GM13977 (cell line): ENCODE measurements at regions not wholly inside any gene's neighbourhood (a gene's known extent, or its start where the extent isn't known, plus 50 kb on each side); places are given as distances from the start of the nearest gene placed in this dataset.

Source experiments
- DNase-seq: peaks from one replicate; pipeline ENCODE4 v3.0.0; 2012; ENCODE audit warnings: low spot score
- in situ Hi-C: fragments of 300-500 bp; cut with MboI; formaldehyde crosslinking; loops from one replicate; pipeline ENCODE4 v1.12.0; 2022; ENCODE audit warnings: low sequenced_read_pairs, low pct_unique_long_range_greater_than_20kb, mixed read lengths, inconsistent platforms; ENCODE audit not compliant: unreplicated experiment
- TF ChIP-seq, protein P1 (sequence below): IDR thresholded peaks from 2 replicates; pipeline ENCODE4 v1.5.1; 2012; ENCODE audit warnings: mild to moderate bottlenecking, control low read depth; ENCODE audit not compliant: insufficient read depth; ENCODE audit errors: extremely low read depth, missing control alignments

DNA sequence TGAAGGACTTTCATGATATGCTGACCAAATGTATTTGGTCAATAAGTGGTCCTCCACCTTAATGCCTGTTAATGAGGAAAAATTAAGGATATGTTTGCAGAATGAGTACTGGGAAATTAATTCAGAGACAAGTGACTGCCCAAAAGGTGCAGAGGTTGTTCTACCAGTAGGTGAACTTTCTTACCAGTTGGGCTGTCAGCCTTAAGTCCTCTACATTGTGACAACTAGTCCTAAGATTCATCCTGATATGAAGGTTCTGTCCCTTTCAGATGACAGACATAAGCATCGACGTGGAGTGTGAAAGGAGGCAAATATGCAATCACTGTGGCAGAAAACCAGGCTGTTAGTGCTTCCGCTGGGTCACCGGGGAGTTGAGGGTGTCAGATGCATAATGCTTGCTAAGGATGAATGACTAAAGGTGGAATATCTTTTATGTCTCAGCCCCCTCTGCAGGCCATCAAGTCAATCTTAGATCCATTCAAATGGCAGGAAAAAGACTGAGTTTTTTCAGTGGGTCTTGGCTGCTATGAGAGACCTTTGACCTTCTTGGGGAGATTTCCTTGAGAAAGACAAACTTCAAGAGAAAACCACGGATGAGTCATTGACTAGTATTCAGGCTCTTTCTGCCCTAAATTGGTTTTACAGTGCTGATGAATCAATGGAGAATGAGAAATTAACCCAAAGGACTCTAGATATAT, 226.0 kb downstream of the TPBG start:
- DNase-seq = peak; percentile 13
- in situ Hi-C loops = no loop called here

DNA sequence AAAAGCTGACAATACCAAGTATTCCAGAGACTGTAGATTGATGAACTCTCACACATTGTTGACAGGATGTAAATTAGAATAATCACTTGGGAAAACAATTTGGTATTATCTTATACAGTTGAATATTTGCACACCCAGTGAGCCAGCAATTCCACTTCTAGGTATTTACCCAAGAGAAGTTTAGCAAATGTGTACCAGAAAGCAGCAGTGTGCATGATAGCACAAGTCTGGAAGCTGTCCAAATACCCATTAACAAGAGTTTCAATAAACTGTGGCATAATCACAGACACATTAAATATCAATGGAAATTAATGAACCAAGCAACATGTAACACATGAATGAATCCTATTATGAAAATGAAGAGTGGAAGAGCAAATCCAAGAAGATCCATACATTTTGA, 233.6 kb downstream of the TPBG start:
- in situ Hi-C loops = no loop called here
- no peak for DNase-seq
- TF ChIP-seq, protein P1, sequence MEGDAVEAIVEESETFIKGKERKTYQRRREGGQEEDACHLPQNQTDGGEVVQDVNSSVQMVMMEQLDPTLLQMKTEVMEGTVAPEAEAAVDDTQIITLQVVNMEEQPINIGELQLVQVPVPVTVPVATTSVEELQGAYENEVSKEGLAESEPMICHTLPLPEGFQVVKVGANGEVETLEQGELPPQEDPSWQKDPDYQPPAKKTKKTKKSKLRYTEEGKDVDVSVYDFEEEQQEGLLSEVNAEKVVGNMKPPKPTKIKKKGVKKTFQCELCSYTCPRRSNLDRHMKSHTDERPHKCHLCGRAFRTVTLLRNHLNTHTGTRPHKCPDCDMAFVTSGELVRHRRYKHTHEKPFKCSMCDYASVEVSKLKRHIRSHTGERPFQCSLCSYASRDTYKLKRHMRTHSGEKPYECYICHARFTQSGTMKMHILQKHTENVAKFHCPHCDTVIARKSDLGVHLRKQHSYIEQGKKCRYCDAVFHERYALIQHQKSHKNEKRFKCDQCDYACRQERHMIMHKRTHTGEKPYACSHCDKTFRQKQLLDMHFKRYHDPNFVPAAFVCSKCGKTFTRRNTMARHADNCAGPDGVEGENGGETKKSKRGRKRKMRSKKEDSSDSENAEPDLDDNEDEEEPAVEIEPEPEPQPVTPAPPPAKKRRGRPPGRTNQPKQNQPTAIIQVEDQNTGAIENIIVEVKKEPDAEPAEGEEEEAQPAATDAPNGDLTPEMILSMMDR = no peak

More for the DNA sequence above, 226.0 kb downstream of the TPBG start:
- TF ChIP-seq, protein P1 = peak; percentile 3

DNA sequence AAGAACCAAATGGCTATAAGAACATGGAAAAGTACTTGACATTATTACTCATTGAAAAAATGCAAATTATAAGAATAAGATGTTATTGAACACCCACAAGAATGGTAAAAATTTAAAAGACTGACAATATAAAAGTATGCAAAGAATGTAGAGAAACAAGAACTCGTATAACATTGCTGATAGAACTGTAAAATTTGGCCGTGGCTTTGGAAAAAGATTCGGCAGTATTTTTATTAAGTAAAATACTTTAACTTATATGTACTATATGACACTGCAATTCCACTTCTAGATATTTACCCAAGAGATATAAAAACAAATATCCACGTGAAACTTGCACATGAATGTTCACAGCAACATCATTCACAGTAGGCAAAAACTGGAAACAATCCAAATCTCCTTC, 239.2 kb downstream of the TPBG start:
- in situ Hi-C loops = no loop called here
- DNase-seq = no peak
- TF ChIP-seq, protein P1 = no peak

DNA sequence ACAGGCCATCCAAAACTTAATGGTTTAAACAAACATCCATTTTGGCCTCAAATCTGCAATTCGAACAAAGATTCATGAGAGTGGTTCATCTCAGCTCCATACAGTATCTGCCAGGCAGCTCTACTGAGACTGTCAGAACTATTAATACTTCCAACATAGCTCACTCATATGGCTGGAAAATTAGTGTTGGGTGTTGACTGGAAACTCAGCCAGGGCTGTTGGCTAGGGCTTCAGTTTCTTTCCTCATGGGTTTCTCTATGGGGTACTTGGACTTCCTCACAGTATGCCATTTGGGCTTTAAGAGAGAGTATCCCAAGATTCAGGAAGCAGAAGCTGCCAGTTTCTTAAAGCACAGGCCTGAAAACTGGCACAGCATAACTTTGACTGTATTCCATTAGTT, 240.3 kb downstream of the TPBG start:
- in situ Hi-C loops = no loop called here
- TF ChIP-seq, protein P1 = no peak
- DNase-seq = no peak

DNA sequence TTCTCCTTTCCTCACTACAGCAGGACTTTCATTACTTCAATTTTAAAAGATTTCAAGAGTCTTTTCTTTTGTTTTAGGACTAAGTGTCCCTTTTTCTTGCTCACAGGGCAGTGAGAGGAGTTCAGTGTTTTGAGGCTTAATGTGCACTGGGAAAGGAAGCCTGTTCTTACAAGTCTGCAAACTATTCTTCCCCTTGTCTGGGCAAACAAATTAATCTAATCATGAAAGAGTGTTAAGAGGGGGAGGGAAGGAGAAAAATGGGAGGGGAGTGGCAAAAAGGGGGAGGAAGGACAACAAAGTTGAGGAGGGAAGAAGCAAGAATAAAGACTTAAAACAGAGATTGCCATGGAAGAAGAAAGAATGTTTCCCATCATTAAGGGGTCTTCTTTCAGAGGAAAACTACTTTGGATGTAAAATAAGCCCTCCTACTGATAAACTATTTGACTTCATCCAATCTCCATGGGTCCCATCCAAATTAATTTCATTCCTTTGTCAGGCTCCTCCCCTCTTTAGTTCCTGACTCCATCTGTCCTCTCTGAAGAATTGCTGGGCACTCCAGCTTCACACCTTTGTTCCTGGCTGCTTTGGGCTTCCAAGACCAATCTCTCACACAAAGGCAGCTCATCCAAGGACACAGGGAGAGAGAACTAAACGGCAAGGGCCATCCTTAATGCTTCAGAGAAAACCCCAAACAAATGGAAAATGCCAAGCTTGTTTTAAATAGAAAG, 244.5 kb downstream of the TPBG start:
- in situ Hi-C loops = no loop called here
- TF ChIP-seq, protein P1 = no peak
- DNase-seq = no peak

DNA sequence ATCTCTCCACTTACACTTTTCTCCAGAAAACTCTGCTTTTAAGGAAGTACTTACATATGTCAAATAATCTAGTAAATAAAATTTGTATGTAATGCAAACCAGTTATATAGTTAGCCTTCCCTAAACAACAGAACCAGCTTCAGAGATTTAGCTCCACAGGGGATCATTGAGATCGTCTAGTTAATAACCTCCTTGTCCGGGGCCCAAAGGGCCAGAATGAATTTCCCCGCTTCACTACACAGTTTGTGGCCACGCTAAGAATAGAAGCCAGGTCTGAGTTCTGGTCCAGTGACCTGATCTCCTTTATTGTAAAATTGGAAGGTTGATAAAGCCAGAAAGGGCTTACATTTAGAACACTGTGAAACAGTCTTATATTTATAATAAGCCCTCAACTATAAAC, 245.2 kb downstream of the TPBG start:
- TF ChIP-seq, protein P1 = no peak
- in situ Hi-C loops = no loop called here
- no peak for DNase-seq
